ENCODE measurements at regions not wholly inside any gene's neighbourhood (a gene's known extent, or its start where the extent isn't known, plus 50 kb on each side); places are given as distances from the start of the nearest gene placed in this dataset.
"Not testable (repeated sequence)": the region's sequence is repeated elsewhere in the genome, so short reads cannot be mapped to it uniquely, and the experiment has no call there.

DNA sequence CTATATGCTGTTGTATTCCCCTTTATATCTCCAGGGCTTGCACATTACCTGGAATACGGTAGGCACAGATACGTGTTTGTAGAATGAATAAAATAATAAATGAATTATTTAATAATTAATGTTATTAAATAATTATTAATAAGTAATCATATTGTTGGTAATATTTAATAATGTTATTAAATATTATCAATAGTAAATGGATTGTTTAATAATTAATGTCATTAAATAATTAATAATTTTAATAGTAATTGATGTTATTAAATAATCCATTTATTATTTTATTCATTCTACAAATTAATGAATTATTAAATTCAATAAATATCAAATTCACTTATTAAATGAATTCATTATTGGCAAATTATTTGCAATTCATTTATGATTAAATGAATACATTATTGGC is 175.1 kb downstream of the MATN1 start:
- FAIRE-seq, result no peak
- no peak for DNase-seq (ENCODE audit: insufficient read length, low spot score)
- TF ChIP-seq, protein P1, sequence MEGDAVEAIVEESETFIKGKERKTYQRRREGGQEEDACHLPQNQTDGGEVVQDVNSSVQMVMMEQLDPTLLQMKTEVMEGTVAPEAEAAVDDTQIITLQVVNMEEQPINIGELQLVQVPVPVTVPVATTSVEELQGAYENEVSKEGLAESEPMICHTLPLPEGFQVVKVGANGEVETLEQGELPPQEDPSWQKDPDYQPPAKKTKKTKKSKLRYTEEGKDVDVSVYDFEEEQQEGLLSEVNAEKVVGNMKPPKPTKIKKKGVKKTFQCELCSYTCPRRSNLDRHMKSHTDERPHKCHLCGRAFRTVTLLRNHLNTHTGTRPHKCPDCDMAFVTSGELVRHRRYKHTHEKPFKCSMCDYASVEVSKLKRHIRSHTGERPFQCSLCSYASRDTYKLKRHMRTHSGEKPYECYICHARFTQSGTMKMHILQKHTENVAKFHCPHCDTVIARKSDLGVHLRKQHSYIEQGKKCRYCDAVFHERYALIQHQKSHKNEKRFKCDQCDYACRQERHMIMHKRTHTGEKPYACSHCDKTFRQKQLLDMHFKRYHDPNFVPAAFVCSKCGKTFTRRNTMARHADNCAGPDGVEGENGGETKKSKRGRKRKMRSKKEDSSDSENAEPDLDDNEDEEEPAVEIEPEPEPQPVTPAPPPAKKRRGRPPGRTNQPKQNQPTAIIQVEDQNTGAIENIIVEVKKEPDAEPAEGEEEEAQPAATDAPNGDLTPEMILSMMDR (IDR thresholded peaks at IDR 0.05; ENCODE audit: insufficient read depth, missing control alignments), result no peak

DNA sequence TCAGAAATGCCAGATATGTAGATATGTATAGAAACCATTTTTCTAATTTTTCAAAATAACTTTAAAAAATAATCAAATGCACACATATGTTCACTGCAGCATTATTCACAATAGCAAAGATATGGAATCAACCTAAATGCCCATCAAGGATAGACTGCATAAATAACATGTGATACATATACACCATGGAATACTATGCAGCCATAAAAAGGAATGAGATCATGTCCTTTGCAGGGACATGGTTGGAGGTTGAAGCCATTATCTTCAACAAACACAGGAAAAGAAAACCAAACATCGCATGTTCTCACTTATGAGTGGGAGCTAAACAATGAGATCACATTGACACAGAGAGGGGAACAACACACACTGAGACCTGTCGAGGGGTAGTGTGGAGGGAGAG is 176.1 kb downstream of the MATN1 start:
- FAIRE-seq; DNase-seq (ENCODE audit: insufficient read length, low spot score): not testable (repeated sequence)

DNA sequence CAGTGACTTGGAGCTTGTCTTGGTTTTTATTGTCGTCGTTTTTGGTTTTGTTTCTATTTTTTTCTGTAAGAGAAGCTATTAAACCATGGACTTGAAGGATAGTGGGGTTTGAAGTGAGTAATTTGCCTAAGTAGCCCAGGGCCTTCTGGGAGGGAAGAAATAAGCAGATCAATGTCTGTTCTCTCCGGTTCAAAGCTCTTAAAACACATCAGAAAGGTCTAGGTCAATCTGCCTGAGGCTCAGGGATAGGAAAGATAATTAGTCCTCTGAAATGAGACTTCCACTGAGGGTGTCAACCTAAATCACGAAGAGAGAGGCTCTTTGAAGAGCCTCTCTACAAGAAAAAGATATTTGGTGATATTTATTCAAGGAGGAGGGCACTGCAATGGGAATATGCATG is 178.0 kb downstream of the MATN1 start:
- no peak for FAIRE-seq
- TF ChIP-seq, protein P1 (IDR thresholded peaks at IDR 0.05; ENCODE audit: insufficient read depth, missing control alignments), result no peak

DNA sequence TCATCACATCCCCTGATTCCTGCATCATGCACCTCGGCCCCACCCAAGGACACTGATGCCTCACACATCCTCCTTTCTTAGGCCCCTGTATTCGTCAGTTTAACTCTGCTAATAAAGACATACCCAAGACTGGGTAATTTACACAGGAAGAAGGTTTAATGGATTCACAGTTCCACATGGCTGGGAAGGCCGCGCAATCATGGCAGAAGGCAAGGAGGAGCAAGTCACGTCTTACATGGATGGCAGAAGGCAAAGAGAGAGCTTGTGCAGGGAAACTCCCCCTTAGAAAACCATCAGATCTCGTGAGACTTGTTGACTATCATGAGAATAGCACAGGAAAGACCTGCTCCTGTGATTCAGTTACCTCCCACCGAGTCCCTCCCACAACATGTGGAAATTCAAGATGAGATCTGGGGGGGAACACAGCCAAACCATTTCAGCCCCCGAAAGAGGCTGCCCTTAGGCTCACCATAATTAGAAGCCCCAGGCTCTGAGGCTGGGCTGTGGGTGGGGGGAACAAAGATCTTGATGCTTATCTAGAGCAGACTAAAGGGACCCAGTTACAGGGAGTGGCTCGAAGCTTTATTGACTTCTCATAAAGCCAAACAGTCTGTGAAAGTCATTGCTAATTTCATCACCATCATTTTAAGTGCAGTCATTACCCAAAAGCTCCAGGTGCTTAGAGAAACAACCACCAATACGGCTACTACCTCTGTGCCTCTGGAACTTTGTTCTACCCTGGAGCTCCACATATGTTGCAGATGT is 181.5 kb downstream of the MATN1 start:
- TF ChIP-seq, protein P1 (IDR thresholded peaks at IDR 0.05; ENCODE audit: insufficient read depth, missing control alignments), result no peak
- DNase-seq (ENCODE audit: insufficient read length, low spot score), result no peak
- no peak for FAIRE-seq

More for the DNA sequence above, 178.0 kb downstream of the MATN1 start:
- no peak for DNase-seq (ENCODE audit: insufficient read length, low spot score)

DNA sequence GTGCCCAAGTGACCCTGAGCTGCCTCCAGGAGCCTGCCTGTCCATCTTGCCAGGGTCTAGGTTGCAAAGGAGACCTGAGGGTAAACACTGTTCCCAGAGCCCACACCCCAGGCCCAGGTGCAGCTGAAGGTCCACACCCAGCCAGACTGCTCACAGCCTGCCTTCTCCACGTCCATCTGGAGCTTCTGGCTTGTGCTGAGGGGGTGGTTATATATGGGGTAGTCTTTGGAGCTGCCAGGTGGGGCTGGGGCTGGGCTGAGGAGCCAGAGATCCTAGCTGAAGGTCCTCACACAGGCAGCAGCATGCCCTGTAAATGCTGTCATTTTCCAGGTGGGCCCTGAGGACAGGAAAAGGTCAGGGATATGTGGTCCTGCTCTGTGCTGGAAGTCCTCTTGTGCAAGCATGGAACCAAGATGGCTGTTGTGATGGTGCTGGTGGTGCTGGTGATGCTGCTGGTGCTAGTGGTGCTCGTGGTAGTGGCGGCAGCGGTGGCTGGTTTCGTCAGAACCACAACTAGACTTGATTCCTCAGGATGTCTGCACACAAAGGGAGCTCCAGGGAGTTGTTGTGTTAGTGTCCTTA is 182.7 kb downstream of the MATN1 start:
- DNase-seq (ENCODE audit: insufficient read length, low spot score) (no peak), FAIRE-seq (no peak)
- TF ChIP-seq, protein P1 (IDR thresholded peaks at IDR 0.05; ENCODE audit: insufficient read depth, missing control alignments), result no peak

DNA sequence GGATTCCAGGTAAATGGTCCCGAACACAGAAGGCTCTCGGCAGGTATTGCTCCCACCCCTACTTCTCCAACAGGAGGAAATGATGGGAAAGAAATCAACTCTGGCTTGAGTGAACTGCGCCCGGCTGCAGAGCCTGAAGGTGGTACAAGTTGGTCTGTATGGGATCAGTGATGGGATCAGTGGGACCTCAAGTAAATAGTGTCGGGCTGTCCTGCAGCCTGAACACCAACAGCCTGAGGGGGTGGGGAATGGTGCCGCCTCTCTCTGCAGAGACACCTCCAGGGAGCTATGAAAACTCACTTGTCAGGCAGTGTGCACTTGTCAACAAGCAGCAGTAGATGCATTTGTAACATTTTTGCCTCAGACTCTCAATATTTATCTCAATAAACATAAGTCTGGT is 183.5 kb downstream of the MATN1 start:
- FAIRE-seq (no peak), DNase-seq (ENCODE audit: insufficient read length, low spot score) (no peak)
- TF ChIP-seq, protein P1 (IDR thresholded peaks at IDR 0.05; ENCODE audit: insufficient read depth, missing control alignments), result no peak

DNA sequence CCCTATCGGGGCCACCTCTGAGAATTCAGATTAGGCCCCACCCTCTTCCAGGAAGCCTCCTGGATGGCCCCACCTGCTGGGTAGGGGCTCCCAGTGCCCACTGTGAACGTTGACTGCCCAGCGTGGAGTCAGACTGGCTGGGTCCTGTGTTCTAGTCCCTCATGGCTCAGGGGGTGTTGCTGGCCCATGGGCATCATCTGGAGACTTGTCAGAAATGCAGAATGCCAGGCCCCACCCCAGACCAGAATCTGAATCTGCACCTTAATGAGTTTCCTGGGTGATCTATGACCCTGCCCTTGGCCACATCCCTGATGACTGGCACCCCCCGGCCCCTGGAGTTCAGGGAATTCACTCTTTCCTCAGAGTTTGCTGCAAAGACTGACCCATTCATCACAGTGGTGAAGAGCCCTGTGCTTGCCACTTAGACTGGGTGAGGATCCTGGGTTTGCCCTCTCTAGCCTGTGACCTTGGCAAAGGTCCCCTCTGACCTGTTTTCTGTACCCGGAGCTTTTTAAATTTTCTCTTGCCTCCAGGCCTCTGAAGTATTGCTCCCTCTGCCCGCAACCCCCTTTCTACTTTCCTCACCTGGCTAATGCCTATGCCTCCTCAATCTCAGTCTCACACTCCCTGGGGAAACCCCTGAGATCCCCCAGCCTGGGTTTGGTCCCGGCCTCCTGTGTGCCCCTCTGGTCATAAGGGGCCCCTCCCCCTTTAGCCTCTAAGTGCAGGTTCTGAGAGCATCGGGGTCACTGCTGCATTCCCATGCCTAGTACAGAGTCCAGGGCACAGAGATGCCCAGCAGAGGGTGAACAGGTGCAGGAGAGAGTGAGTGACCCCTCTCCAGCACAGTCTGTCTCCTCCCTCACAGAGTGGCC is 184.2 kb downstream of the MATN1 start:
- FAIRE-seq (no peak), DNase-seq (ENCODE audit: insufficient read length, low spot score) (no peak)
- TF ChIP-seq, protein P1 (IDR thresholded peaks at IDR 0.05; ENCODE audit: insufficient read depth, missing control alignments), result no peak

All from D721Med (cell line).